Spleen (tissue), 11 donors: ENCODE measurements at regions not wholly inside any gene's neighbourhood (a gene's known extent, or its start where the extent isn't known, plus 50 kb on each side); places are given as distances from the start of the nearest gene placed in this dataset.

Experiments used
- DNase-seq: peaks from one replicate; pipeline ENCODE4 v3.0.0-alpha.2; 2020
- H3K27ac ChIP-seq, 8 donors: fragments of 200-600 bp; sonication (generic) in 7 of 8; 1 replicate in 4 of 8; 2 replicates in 4 of 8; pipeline versions ENCODE4 v1.5.0 to v1.8.0; 2016 to 2021; ENCODE audit warnings: inconsistent platforms in 4 of 8, mild to moderate bottlenecking in 4 of 8, moderate library complexity in 1 of 8
- H3K27me3 ChIP-seq, 7 donors: fragments of 200-600 bp; sonication (generic) in 6 of 7; replicated peaks in 1 of 7; 1 replicate in 4 of 7; 2 replicates in 3 of 7; pipeline versions ENCODE4 v1.5.0 to v1.8.0; 2016 to 2021; ENCODE audit warnings: inconsistent platforms in 3 of 7, mild to moderate bottlenecking in 1 of 7
- H3K36me3 ChIP-seq, 6 donors: fragments of 200-600 bp; sonication (generic) in 5 of 6; 1 replicate in 4 of 6; 2 replicates in 2 of 6; pipeline versions ENCODE4 v1.5.0 to v1.8.0; 2016 to 2021; ENCODE audit warnings: inconsistent platforms in 2 of 6
- H3K4me1 ChIP-seq, 6 donors: fragments of 200-600 bp; sonication (generic) in 5 of 6; 1 replicate in 3 of 6; 2 replicates in 3 of 6; pipeline versions ENCODE4 v1.5.0 to v1.8.0; 2016 to 2021; ENCODE audit warnings: inconsistent platforms in 3 of 6
- H3K4me3 ChIP-seq, 8 donors: fragments of 200-600 bp; sonication (generic) in 7 of 8; 1 replicate in 4 of 8; 2 replicates in 4 of 8; pipeline versions ENCODE4 v1.5.0 to v1.8.0; 2016 to 2021; ENCODE audit warnings: inconsistent platforms in 4 of 8, mild to moderate bottlenecking in 4 of 8, moderate library complexity in 2 of 8
- H3K9me3 ChIP-seq, 8 donors: fragments of 200-600 bp; sonication (generic) in 7 of 8; 1 replicate in 4 of 8; 2 replicates in 4 of 8; pipeline versions ENCODE4 v1.5.0 to v1.8.0; 2016 to 2021; ENCODE audit warnings: inconsistent platforms in 4 of 8
- POLR2A ChIP-seq, 3 donors: fragments of 450-650 bp; IDR thresholded peaks; one replicate each; pipeline ENCODE4 v1.5.1; 2017; ENCODE audit warnings: antibody characterized with exemption in 3 of 3, mild to moderate bottlenecking in 1 of 3
- POLR2AphosphoS5 ChIP-seq, 3 donors: sonication (generic); formaldehyde crosslinking; IDR thresholded peaks; one replicate each; pipeline ENCODE4 v1.5.1; 2017; ENCODE audit warnings: antibody characterized with exemption in 3 of 3
- WGBS, 5 donors: extraction: QIAGEN DNeasy Blood & Tissue Kit in 3 of 5; methylation state at CpG; one replicate each; pipeline versions ENCODE4 v1.1.5 to v1.1.7; 2013 to 2018; 5-methylcytosine and 5-hydroxymethylcytosine counted together
- intact Hi-C: fragments of 100-400 bp; cut with DNase I; formaldehyde crosslinking; loops from one replicate; pipeline ENCODE4 v1.15.0; 2023; ENCODE audit warnings: low total_unique reads
- TF ChIP-seq, protein P1 (sequence below), 11 experiments: fragments of 200-600 bp in 7 of 11; fragments of 450-650 bp in 4 of 11; sonication (generic) in 4 of 11; IDR thresholded peaks in 8 of 11; conservative IDR thresholded peaks in 3 of 11; 1 replicate in 7 of 11; 2 replicates in 4 of 11; pipeline versions ENCODE4 v1.4.0 to v1.8.0; 2016 to 2021; ENCODE audit warnings: antibody characterized with exemption in 11 of 11, inconsistent platforms in 4 of 11, mild to moderate bottlenecking in 1 of 11
- donor health status: healthy with polysubstance abuse.
- donor health status: DM: no; HTN: no; CAD: no; lungs with moderate emphysema.
- donor health status: DM: no; HTN: no; CAD: no.
- donor health status: Bipolar disorder and iron deficiency.
- donor health status: healthy.
- donor health status: DM: no; HTN: no; CAD: no.
- donor health status: DM: yes; HTN: yes; CAD: no.

DNA sequence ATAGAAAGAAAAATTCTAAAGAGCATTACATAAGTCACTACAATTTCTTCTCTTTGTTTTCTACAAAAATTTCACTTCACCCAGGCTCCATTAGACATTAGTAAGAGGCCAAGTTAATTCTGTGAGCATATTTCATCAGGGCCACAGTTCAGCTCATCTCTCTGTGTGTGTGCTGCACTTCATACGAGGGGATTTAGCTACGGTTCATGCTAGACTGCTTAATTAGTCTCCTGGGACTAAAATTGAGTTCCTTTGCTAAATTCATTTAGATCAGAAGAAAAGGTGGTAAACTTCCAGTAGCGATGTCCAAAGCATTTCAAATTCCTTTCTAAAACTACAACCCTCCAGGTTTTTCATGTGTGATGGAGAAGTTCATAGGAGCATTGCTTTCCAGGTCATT, 83.1 kb upstream of the SETMAR start:
- TF ChIP-seq POLR2A (IDR thresholded peaks at IDR 0.05), result no peak
- H3K4me1 ChIP-seq, result peaks cover 0 to 5% (median 0%) of the 10 kb centered on the region in 6 donors
- H3K27me3 ChIP-seq, result no peaks in the 10 kb centered on the region
- WGBS, 5 donors, result 55 to 65% (median 57%) methylated on average over 3 of the region's 3 CpGs
- no peaks in the 10 kb centered on the region for H3K36me3 ChIP-seq
- H3K9me3 ChIP-seq, result peaks cover 0 to 19% (median 14%) of the 10 kb centered on the region in 8 donors
- H3K4me3 ChIP-seq, result no peak overlapping the region
- no peak overlapping the region for H3K27ac ChIP-seq
- intact Hi-C loops, result no loop called here
- DNase-seq, result no peak

DNA sequence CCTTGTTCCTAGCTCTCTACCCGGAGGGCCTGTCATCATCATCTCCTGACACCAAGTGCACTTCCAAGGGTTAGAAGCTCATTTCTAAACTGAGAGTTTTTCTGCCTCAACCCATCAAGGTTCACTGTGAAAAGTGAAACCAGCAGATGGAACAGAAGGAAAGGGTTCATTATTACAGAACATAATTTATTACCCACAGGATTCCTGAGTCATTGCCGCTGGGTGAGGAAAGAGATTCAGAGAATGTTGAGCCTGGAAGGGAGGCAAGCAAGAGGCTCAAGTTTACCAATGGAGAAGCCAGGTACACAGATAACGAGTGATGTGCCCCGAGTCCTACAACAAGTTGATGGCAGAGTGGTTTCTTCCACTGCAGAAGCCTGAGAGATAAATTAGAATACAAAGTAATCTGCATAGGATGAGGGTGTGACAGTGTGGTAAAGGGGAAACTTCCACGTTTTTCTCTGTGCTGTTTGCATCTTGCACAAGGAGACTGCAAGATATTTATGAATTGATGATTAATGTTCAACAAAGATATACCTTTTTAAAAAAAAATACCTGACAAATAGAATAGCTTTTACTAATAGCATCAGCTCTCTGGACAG, 80.5 kb upstream of the SETMAR start:
- no peak overlapping the region for H3K4me3 ChIP-seq
- no peak for DNase-seq
- intact Hi-C loops, result no loop called here
- H3K36me3 ChIP-seq, result no peaks in the 10 kb centered on the region
- 15 to 45% (median 24%) methylated on average over 5 of the region's 5 CpGs for WGBS, 5 donors
- H3K27ac ChIP-seq, result no peak overlapping the region
- H3K9me3 ChIP-seq, result no peaks in the 10 kb centered on the region
- H3K27me3 ChIP-seq, result no peaks in the 10 kb centered on the region
- no peak for TF ChIP-seq POLR2A (IDR thresholded peaks at IDR 0.05)
- no peak for TF ChIP-seq POLR2AphosphoS5 (IDR thresholded peaks at IDR 0.05)
- TF ChIP-seq, protein P1, sequence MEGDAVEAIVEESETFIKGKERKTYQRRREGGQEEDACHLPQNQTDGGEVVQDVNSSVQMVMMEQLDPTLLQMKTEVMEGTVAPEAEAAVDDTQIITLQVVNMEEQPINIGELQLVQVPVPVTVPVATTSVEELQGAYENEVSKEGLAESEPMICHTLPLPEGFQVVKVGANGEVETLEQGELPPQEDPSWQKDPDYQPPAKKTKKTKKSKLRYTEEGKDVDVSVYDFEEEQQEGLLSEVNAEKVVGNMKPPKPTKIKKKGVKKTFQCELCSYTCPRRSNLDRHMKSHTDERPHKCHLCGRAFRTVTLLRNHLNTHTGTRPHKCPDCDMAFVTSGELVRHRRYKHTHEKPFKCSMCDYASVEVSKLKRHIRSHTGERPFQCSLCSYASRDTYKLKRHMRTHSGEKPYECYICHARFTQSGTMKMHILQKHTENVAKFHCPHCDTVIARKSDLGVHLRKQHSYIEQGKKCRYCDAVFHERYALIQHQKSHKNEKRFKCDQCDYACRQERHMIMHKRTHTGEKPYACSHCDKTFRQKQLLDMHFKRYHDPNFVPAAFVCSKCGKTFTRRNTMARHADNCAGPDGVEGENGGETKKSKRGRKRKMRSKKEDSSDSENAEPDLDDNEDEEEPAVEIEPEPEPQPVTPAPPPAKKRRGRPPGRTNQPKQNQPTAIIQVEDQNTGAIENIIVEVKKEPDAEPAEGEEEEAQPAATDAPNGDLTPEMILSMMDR (IDR thresholded peaks at IDR 0.05 in 8 of 11, conservative IDR thresholded peaks at IDR 0.05 in 3 of 11), result no peak
- H3K4me1 ChIP-seq, result peaks cover 0 to 5% (median 0%) of the 10 kb centered on the region in 6 donors

DNA sequence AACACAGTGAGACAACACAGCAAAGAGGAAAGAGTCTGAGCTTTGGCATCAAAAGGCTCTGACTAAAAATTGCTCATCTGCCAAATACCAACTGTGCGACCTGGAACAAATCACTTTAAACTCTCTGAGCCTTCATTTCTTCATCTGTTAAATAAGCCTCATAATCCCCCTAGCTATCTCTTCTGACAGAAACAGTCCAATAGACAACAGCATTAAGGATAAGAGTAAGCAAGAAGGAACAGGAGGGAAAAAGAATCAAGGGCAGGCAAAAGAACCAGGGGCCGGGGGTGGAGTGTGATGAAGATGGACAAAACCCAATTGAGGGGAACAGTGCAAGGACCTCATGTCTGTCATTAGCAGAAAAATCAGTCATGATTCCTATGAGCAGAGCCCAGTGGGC, 79.4 kb upstream of the SETMAR start:
- Histone ChIP-seq H3K36me3 (no peaks in the 10 kb centered on the region), H3K27ac (no peak overlapping the region), H3K4me3 (no peak overlapping the region), H3K9me3 (no peaks in the 10 kb centered on the region), H3K27me3 (no peaks in the 10 kb centered on the region), H3K4me1 (peaks cover 0 to 5% (median 0%) of the 10 kb centered on the region in 6 donors)
- WGBS, 5 donors, result 81 to 97% (median 92%) methylated on average over 2 of the region's 2 CpGs
- intact Hi-C loops, result no loop called here
- no peak for DNase-seq
- no peak for TF ChIP-seq POLR2A (IDR thresholded peaks at IDR 0.05)
- no peak for TF ChIP-seq POLR2AphosphoS5 (IDR thresholded peaks at IDR 0.05)
- TF ChIP-seq, protein P1 (IDR thresholded peaks at IDR 0.05 in 8 of 11, conservative IDR thresholded peaks at IDR 0.05 in 3 of 11), result no peak

DNA sequence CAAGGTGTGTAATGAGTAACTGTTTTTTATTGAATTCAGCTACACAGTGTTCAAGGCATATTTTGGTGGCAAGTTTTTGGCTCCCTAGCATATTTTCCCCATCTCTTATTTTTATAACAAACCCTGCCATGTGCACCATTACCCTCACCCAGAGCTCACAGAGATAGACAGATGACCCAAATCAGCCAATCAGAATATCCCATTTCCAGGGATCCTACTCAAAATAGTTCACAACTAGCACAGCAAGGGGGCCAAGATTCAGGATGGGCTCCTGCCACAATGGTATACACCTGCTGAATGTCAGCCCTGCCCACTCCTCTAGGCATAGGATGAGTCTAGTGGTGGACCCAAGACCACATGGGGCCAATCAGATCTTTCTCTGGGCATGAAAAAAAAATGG, 78.8 kb upstream of the SETMAR start:
- no peaks in the 10 kb centered on the region for H3K27me3 ChIP-seq
- no peak for DNase-seq
- no peak overlapping the region for H3K27ac ChIP-seq
- H3K4me1 ChIP-seq, result peaks cover 0 to 5% (median 0%) of the 10 kb centered on the region in 6 donors
- TF ChIP-seq, protein P1 (IDR thresholded peaks at IDR 0.05 in 8 of 11, conservative IDR thresholded peaks at IDR 0.05 in 3 of 11), result no peak
- TF ChIP-seq POLR2AphosphoS5 (IDR thresholded peaks at IDR 0.05) (no peak), POLR2A (IDR thresholded peaks at IDR 0.05) (no peak)
- intact Hi-C loops, result no loop called here
- no peak overlapping the region for H3K4me3 ChIP-seq
- no peaks in the 10 kb centered on the region for H3K36me3 ChIP-seq
- H3K9me3 ChIP-seq, result no peaks in the 10 kb centered on the region

DNA sequence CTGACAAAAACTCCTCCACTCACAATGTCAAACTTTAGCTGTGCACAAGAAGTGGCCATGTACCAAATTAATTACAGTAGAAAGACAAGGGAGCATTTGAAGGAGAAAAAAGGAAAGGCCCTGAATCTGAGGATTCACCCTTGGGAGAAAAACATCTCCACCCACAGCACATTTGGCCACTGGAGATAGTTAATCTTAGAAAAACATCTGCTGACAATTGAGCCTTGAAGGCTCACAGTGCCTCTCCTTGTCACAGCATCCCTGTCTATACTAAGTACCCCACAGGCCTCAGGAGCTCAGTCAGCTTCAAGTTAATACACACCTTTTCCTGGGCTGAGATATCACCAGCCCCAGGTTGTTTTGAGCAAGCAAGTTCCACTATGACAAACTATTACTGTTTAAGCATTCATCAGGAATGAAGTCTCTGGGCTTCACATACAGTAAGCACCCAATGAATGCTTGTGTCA, 78.1 kb upstream of the SETMAR start:
- H3K9me3 ChIP-seq, result no peaks in the 10 kb centered on the region
- no peak overlapping the region for H3K4me3 ChIP-seq
- no peak for DNase-seq
- TF ChIP-seq POLR2A (IDR thresholded peaks at IDR 0.05) (no peak), POLR2AphosphoS5 (IDR thresholded peaks at IDR 0.05) (no peak)
- TF ChIP-seq, protein P1 (IDR thresholded peaks at IDR 0.05 in 8 of 11, conservative IDR thresholded peaks at IDR 0.05 in 3 of 11), result no peak
- peaks cover 0 to 4% (median 0%) of the 10 kb centered on the region in 6 donors for H3K4me1 ChIP-seq
- H3K27me3 ChIP-seq, result no peaks in the 10 kb centered on the region
- H3K36me3 ChIP-seq, result no peaks in the 10 kb centered on the region
- no peak overlapping the region for H3K27ac ChIP-seq
- intact Hi-C loops, result no loop called here
